NCI-H2081 (cell line): ENCODE measurements at regions not wholly inside any gene's neighbourhood (a gene's known extent, or its start where the extent isn't known, plus 50 kb on each side); places are given as distances from the start of the nearest gene placed in this dataset.
A peak's percentile ranks its signal among the peaks of the same experiment; 100 is the strongest.
"Not testable (repeated sequence)": the region's sequence is repeated elsewhere in the genome, so short reads cannot be mapped to it uniquely, and the experiment has no call there.

Experiments
- DNase-seq, 2 experiments: peaks; one replicate each; lab custom pipeline; 2025; lab: John Stamatoyannopoulos, UW

DNA sequence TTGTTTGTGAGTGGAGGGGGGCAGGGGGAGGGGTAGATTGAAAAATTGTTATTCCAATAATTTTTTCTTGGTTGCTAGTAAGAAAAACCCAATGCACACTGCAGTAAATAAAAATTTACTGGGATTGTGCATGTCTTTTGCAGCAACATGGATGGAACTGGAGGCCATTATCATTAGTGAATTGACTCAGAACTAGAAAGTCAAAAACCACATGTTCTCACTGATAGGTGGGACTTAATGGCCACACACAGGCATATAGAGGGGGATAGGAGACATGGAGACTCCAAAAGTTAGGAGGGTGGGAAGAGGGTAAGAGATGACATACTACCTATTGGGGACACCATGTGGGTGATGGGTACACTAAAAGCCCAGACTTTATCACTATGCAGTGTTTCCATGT lies 67.2 kb downstream of the BUB3 start:
- DNase-seq, result no peak

DNA sequence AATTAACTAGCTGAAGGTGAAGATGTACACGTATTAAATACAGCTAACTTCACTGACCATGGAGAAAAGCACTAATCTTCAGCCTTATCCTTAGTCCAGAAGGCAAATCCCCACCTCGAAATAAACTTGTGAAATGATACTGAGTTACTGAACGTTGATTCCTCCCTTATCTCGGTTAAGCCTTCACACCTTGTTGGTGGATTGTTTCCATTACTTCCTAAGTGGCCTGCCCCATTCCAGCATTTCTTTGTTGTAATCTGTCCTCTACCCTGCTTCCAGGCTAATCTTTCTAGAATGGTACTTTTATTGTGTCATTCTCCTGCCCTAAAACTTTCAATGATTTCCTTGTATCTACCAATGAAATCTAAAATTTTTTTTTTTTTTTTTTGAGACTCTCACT lies 68.6 kb downstream of the BUB3 start:
- DNase-seq, result no peak

DNA sequence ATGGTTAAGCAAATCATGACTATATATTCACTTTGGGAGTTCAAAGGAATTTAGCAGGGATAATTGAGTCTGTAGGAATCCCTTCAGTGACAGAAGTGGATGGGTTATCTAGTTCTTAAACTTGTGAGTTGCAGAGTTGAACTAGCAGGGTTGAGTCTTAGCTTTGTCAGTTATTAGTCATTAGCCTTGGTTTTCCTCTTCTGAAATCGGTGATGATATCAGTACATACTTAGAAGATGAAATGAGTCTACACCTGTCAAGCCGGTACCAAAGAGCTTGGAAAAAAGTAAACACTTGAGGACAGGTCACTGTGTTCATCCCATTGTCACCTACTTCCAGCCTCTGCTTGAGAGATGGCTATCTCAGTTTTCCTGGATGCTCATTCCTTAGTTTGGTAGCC lies 73.5 kb downstream of the BUB3 start:
- DNase-seq, result no peak

DNA sequence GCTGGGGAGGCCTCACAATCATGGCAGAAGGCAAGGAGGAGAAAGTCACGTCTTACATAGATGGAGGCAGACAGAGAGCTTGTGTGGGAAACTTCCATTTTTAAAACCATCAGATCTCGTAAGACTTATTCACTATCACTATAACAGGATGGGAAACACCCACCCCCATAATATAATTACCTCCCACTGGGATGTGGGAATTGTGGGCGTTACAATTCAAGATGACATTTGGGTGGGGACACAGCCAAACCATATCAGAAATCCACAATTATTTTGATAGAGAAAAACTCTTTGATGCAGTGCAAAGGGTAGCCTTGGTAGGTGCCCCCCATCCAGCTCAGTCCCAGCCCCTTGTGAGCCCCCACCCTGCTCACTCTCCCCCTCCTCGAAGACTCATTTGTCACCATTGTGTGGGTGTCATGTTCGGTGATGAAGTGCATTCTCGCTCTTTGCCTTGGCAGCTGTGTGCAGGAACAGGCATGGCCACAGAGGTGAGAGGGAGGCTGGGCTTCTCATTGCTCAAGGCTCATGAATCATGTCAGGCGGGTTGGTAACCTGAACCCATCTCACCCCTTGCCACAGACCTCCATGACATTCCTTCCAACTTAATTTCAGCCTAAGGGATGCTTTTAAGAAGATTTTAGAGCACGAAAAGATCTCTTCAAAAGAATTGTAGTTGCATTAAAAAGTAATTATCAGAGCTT lies 75.9 kb downstream of the BUB3 start:
- no peak for DNase-seq

DNA sequence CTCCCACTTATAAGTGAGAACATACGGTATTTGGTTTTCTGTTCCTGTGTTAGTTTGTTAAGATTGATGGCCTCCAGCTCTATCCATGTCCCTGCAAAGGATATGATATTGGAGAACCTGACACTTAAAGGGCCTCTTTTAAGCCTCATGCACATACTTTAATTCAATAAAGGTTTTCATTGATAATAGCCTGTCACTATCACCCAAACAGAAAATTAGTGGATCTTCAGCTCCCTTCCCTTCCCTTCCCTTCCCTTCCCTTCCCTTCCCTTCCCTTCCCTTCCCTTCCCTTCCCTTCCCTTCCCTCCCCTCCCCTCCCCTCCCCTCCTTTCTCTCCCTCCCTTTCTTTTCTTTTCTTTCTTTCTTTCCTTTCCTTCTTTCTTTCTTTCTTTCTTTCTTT lies 78.7 kb downstream of the BUB3 start:
- not testable (repeated sequence) for DNase-seq

DNA sequence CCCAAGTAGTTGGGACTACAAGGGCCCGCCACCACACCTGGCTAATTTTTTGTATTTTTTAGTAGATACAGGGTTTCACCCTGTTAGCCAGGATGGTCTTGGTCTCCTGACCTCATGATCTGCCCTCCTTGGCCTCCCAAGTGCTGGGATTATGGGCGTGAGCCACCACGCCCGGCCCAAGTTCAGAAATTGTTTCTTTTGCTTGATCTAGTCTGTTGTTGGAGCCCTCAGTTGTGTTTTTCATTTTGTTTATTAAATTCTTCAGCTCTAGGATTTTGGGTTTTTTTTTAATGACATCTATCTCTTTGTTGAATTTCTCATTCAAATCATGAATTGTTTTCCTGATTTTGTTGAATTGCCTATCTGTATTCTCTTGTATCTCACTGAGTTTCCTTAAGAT lies 80.8 kb downstream of the BUB3 start:
- DNase-seq, result not testable (repeated sequence)

DNA sequence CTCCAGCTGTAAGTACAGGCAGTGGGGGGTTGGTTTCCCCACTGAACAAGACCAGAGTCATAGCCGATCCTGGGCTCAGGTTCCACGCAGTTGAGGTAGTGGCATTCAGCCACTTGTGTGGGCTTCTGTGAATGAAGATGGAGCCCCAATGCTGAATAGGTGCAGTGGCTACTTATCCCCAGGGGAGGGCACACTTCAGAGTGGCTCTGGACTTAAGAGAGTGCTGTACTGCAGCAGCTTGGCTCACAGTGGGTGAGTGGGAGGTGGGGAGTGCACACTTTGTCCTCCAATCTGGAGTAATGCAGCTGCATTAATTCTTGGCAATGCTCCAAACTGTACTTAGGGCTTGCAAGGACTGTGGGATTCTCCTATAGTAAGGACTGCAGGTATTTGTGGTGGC lies 81.9 kb downstream of the BUB3 start:
- no peak for DNase-seq

DNA sequence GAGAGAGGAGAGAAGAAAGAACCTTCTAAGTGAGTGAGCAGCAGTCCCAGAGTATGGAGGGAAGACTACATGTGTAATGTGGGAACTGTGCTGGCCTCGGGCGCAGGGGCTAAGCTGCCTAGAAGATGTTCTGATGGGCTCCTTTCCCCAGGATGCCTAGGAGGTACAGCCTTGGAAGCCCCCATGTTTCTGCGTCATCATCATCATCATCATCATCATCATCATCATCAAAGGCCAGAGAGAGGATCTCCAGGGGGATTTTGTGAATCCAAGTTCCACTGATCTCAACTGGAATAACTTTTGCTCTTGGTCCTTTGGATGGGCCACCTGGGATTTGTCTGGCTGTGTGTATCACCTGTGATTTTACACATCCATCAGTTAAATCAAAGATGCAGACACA lies 86.0 kb downstream of the BUB3 start:
- DNase-seq, result no peak

DNA sequence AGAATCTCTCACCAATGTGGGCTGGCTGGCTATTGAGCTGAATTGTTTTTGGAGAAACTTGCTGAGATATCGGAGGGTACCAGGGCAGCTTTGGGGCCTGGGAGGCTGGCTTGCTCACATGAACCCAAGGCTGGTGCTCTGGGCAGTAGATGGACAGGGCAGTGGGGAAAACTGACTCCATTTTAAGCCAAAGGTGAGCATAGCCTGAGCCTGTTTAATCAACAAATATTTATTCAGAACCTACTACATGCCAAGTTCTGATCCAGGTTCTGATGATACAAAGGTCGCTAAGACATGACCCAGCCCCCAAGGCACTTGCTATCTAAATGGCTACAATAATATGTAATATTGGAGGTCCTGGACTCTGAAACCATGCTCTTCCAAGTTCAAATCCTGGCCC lies 86.6 kb downstream of the BUB3 start:
- no peak for DNase-seq

DNA sequence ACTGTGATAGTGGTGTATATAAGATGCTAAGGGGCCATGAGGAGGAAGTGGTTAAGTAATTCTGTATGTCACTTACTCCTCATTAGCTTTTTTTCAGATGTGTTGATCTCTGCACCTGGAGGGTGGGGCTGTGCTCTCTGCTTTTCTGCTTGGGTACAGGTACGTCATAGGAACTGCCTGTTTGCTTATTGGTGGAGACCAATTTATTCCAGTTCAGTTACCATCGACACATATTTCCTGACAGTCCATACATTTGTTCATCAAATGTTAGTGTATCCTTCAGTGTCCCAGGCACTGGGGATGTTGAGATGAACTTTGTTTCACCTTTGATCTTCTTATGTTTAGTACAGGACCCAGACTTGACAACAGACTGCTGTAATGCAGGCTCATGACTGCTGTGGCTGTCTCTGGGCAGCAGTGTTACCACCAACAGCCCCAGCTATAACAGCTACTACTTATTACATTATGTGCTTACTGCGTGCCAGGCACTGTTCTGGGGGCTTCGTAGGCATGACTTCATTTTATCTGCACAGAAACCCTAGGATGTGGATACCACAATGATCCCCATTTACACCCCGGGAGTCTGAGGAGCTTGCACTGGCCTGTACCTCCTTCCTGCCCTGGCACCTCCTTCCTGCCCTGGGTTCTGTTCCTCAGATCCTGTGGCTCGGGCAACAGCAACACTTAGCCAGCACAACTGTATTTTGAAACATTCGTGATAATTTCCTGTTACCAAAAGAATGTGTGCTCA lies 87.4 kb downstream of the BUB3 start:
- no peak for DNase-seq

DNA sequence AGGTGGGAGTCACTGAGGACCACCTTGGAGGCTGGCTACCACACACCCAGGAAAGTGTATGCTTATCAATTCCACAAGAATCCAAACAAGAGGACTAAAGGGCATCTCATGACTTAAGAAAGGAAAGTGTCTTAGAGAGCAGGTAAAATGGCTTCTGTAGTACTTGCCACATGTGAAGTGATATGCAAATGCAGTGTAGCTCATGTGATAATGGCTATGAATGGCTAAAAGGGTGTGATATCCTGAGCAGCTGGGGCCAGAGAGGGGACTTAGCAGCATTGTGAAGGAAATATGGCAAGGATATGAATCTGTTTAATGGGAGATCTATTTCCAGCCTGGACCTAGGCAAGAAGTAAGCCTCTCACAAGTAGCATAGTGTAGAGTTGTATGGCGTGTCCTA lies 90.5 kb downstream of the BUB3 start:
- no peak for DNase-seq

DNA sequence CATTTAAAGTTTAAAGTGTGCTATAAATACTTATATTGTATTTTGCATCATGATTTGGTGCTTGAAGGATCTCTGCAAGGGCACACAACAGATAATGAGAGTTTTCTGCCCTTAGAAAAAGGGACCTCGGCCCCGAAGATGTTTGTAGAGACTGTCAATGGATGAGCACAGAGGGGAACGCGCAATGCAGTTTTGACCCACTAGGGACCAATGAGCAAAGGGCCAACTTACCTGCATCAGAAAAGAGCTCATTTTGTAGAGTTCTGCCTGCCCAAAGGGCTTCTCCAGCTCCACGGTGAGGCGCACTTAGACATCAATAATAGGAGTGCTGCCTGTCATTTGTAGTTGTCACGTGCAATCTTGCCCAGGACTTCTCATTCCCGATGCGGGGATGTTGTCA lies 91.1 kb downstream of the BUB3 start:
- no peak for DNase-seq

DNA sequence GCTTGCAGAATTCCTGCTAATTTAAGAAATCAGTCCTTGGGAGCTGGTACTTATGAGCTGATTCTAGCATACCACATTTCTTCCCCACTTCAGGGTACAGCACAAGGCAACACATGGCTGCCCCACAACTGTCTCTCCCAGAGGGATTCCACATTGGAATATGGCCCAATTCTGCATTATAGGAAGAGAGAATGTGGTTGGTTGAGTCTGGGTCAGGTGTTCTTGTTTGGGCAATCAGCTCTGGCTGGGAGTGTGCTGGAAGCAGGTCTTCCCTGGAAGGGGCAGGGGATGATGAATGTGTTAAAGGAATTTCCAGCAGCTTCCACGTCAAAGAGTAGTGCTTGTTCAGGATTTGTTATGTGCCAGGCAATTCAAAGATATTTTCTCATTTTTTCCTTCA lies 95.7 kb downstream of the BUB3 start:
- no peak for DNase-seq

DNA sequence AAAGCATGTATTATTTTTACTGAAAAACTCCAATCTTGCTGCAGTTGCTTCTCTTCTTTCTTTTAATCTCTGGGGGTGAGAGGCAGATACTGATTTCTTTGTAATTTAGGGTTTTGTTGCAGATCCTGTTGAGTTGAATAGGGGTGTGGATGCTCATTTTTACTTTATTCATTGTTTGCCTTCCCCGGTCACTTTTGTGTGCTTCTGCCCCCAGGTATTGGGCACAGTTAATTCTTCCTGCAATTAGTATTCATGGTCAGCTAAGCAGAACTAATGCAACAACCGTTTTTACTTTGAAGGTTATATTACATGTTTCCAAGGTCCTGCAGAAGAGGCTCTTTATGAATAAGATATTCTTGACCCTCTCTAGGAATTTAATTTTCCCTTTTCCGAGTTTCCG lies 96.4 kb downstream of the BUB3 start:
- peak; percentile 11 to 59 for DNase-seq

DNA sequence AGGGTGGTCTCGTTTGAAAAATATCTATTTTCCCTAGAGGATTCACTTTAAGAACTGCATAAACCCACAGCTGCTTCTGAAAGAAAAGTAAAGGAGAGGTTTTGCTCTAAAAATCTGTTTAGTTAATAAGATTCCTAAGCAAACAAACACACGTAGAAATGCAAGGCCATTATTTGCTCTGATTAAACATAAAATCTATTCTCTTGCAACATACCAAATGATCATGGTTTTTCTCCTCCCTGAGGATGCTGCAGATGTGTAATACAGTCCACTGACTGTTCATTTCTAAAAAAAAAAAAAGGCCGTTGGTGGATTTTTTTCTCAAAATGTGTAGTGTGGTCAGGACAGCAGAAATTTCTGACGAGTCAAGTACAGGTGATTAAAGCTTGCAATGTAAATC lies 98.6 kb downstream of the BUB3 start:
- DNase-seq, result no peak

DNA sequence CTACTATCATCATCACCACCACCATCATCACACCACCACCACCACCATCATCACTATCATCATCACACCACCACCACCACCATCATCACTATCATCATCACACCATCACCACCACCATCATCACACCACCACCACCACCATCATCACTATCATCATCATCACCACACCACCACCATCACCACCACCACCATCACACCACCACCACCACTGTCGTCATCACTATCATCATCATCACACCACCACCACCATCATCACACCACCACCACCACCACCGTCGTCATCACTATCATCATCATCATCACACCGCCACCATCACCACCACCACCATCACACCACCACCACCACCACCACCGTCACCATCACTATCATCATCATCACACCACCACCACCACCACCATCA lies 100.1 kb downstream of the BUB3 start:
- DNase-seq, result not testable (repeated sequence)

DNA sequence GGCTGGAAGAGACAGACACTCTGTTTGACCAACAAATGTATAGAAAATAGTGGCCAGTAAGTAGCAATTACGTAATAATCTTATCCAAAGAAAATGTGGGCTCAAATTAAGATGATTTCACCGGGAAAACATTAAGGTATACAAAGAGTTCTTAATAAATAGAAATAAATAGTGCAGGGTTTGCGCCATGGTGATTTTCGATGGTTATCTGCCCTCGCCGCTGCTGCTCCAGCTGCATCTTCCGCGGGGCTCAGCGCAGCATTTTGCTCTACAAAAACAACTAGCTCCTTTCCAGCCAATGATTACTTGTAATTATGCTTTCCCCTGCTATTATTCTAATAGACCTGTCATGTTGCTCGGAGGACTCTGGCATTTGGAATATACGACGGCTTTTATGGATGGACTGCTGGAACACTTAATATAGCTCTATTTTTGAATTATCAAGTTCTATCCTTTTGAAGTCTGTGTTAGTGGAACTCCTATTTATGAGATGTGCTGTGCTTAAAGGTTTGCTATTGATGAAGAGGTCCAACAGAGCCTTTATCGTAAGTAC lies 103.8 kb downstream of the BUB3 start:
- no peak for DNase-seq

DNA sequence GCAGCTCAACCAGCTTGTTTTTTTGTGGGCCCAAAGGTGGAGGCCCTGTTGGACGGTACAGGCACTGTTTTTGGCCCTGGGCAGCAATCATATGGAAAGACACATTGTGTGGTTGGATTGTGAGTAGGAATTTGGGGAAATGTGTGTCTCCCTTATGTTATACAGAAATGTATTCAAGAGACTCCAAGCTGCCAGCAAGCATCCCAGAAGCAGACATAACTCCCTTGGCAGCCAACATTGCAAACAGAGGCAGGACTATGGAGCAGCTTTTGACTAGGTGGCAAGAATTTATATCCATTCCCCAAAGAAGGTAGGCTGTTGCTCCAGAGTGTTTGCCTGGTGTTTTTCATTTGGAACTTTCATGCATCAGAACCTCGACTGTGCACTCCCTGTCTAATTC lies 104.9 kb downstream of the BUB3 start:
- no peak for DNase-seq

DNA sequence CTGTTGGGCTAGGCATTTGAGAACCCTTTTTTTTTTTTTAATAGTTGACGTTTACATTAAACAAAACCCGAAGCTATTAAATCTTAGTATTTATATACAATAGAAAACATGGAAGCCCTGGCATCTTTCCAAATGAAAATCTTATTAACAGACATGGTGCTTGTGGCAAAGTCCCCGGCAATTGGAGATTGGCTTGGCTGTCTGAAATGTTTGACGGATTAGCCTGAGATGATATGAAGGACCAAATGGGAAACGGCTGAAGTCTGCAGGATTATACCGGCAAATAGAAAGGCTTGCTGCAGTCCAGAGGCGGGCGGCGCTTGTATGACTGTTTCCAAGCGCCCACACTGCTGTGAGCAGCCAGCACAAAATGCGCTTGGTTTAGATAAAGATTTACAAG lies 105.6 kb downstream of the BUB3 start:
- DNase-seq, result no peak

DNA sequence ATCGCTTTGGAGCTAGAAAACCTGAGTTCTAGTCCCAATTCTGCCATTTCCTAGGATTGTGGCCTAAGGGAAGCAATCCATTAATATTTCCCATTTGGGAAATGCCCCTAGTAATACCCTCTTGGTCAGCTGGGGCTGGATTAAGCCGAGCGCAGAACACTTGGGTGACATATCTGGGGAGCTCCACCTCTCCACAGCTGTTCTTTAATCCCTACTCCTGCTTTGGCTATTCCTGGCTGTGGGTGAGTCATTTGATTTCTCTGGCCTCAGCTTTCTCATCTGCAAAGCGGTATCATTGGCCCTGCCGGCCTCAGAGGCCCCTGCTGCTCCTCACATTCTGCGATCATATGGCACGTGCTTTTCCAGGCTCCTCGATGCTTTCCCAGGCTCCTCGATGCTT lies 108.3 kb downstream of the BUB3 start:
- DNase-seq, result no peak

DNA sequence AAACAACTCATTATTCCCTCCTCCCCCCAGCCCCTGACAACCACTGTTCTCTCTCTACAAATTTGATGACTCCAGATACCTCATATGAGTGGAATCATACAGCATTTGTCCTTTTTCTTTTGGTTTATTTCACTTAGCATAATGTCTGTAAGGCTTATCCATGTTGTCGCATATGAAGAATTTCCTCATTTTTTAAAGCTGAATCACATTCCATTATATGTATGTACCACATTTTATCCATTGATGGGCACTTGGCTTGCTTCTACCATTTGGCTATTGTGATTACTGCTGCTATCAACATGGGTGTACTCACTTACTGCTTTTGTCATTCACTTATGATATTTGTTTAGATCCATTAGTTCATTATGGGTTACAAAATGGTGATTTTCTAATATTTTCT lies 112.8 kb downstream of the BUB3 start:
- no peak for DNase-seq

DNA sequence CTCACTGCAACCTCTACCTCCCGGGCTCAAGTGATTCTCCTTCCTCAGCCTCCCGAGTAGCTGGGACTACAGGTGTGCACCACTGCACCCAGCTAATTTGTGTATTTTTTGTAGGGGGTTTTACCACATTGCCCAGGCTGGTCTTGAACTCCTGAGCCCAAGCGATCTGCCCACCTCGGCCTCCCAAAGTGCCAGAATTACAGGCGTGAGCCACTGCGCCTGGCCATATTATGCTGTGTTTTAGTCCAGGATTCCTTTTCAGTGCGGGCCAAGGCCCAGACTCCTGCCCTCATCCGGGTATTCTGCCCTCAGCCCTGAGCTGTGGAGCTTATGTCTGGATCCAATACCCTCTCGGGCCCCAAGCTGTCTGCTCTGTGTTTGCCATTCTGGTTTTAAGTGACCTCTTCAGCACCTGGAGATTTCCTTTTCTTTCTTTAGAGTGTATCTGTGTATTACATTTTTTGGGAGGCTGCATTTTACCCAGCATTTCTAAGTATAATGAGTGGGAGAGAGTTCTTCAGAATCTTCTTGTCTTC lies 114.9 kb downstream of the BUB3 start:
- DNase-seq, result no peak

DNA sequence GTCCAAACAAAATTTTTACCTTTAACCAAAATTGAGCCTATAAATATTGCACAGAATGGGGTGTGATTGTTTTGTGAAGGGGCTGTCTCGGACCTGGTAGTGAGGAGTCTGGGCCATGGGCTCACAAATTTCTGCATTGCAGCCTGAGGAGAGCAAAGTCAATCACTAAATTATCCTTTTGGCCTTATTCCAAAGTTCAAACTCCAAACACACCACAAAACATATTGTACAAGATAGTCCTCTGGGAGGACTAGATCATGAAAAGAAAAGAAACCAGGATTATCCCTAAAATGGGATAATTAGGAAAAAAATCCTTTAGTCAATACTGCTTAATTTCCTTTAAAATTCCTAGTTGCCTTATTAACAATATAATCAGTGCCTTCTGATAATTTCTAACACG lies 115.5 kb downstream of the BUB3 start:
- no peak for DNase-seq
